ENCODE measurements at regions not wholly inside any gene's neighbourhood (a gene's known extent, or its start where the extent isn't known, plus 50 kb on each side); places are given as distances from the start of the nearest gene placed in this dataset.
"Not testable (repeated sequence)": the region's sequence is repeated elsewhere in the genome, so short reads cannot be mapped to it uniquely, and the experiment has no call there.

- Histone ChIP-seq H3K27ac (no peak overlapping the region), H3K4me1 (replicated peaks in 1 of 2) (no peaks in the 10 kb centered on the region), H3K4me3 (no peak overlapping the region)
- WGBS, 10 experiments, result 64 to 100% (median 86%) methylated on average over 2 to 3 of the region's 4 CpGs; no CpG with 5 or more reads in 2 of the 10 experiments
- in situ Hi-C loops (cut with MboI; ENCODE audit: low pct_unique_long_range_greater_than_20kb in 2 of 9, low sequenced_read_pairs in 9 of 9, unreplicated experiment in 9 of 9), result no loop called here
- ATAC-seq (replicated peaks in 6 of 8), result no peak
Observed at GRCh38 chr6:126718600-126719327, 378.8 kb downstream of the CENPW start.

DNA sequence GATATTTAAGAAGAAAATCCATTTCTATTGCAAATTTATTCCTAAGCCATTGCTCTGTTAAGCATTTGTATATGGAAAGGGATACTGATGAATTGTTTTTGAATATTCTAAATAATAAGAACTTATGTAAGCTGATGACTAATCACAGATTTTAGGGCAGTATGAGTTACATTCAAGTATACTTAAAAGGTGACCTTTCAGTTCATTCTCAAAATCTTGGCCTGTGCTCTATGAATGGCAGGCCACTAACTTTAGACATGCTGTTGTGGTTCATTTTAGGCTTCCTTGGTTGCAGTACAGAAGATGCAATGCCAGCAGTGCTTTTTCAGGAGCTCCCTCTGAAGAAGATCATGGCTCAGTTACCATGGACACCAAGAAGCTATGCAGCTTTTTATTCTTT, 380.4 kb downstream of the CENPW start:
- Histone ChIP-seq H3K4me3 (no peak overlapping the region), H3K27ac (no peak overlapping the region), H3K4me1 (replicated peaks in 1 of 2) (no peaks in the 10 kb centered on the region)
- in situ Hi-C loops (cut with MboI; ENCODE audit: low pct_unique_long_range_greater_than_20kb in 2 of 9, low sequenced_read_pairs in 9 of 9, unreplicated experiment in 9 of 9), result no loop called here
- peak in 2 of 8 experiments; percentile 66 to 79 for ATAC-seq (replicated peaks in 6 of 8)

DNA sequence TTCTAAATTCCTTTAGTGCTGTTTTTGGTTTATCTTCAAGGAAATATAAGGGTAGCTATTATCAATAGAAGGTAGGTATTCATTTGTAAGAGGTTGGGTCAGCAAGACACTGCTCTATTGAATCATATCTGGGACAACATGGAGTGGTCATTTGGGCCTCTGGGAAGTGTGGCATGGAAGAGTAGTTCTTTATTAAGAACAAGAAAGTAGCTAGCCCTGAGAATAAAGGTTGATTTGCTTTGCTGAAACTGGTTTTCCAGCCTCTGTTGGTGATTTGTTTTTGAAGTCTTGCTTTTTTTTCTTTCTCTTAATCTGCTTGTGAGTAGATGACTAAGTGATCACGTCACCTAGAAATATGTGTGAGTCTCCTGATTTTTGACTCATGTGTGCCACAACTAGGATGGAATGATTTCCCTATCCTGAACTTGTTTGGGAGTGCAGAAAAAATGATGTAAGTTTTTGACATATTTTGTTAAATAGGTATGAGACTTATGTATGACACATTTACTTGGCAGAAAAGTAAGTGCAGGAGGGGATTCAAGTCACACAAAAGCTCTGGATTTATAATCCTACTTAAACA, 381.8 kb downstream of the CENPW start:
- WGBS, 10 experiments, result 0 to 100% (median 92%) methylated on average over 1 of the region's 1 CpG; no CpG with 5 or more reads in 4 of the 10 experiments

GRCh38 chr6:126722411-126722810, 382.5 kb downstream of the CENPW start:
- in situ Hi-C loops (cut with MboI; ENCODE audit: low pct_unique_long_range_greater_than_20kb in 2 of 9, low sequenced_read_pairs in 9 of 9, unreplicated experiment in 9 of 9), result no loop called here
- no peaks in the 10 kb centered on the region for H3K4me1 ChIP-seq (replicated peaks in 1 of 2)
- whole genome bisulfite sequencing, 10 experiments, result 40 to 100% (median 73%) methylated on average over 1 to 2 of the region's 2 CpGs
- no peak overlapping the region for H3K27ac ChIP-seq
- no peak overlapping the region for H3K4me3 ChIP-seq
- no peak for ATAC-seq (replicated peaks in 6 of 8)

More for the DNA sequence above, 381.8 kb downstream of the CENPW start:
- in situ Hi-C loops (cut with MboI; ENCODE audit: low pct_unique_long_range_greater_than_20kb in 2 of 9, low sequenced_read_pairs in 9 of 9, unreplicated experiment in 9 of 9), result no loop called here
- peak in 2 of 8 experiments; percentile 70 to 79 for ATAC-seq (replicated peaks in 6 of 8)
- no peak overlapping the region for H3K4me3 ChIP-seq
- no peak overlapping the region for H3K27ac ChIP-seq
- no peaks in the 10 kb centered on the region for H3K4me1 ChIP-seq (replicated peaks in 1 of 2)

- H3K27ac ChIP-seq, result no peak overlapping the region
- WGBS, 10 experiments, result 19 to 100% (median 94%) methylated on average over 1 to 10 of the region's 10 CpGs; no CpG with 5 or more reads in 1 of the 10 experiments
- H3K4me1 ChIP-seq (replicated peaks in 1 of 2), result no peaks in the 10 kb centered on the region
- ATAC-seq (replicated peaks in 6 of 8), result peak in 1 of 8 experiments; percentile 19
- H3K4me3 ChIP-seq, result no peak overlapping the region
- in situ Hi-C loops (cut with MboI; ENCODE audit: low pct_unique_long_range_greater_than_20kb in 2 of 9, low sequenced_read_pairs in 9 of 9, unreplicated experiment in 9 of 9), result no loop called here
Observed at GRCh38 chr6:126723541-126724170, 383.7 kb downstream of the CENPW start.

- 84 to 100% (median 96%) methylated on average over 1 to 2 of the region's 2 CpGs for WGBS, 10 experiments
- no peak overlapping the region for H3K4me3 ChIP-seq
- in situ Hi-C loops (cut with MboI; ENCODE audit: low pct_unique_long_range_greater_than_20kb in 2 of 9, low sequenced_read_pairs in 9 of 9, unreplicated experiment in 9 of 9), result no loop called here
- no peak for ATAC-seq (replicated peaks in 6 of 8)
- no peak overlapping the region for H3K27ac ChIP-seq
- no peaks in the 10 kb centered on the region for H3K4me1 ChIP-seq (replicated peaks in 1 of 2)
Observed at GRCh38 chr6:126724821-126725220, 384.9 kb downstream of the CENPW start.

DNA sequence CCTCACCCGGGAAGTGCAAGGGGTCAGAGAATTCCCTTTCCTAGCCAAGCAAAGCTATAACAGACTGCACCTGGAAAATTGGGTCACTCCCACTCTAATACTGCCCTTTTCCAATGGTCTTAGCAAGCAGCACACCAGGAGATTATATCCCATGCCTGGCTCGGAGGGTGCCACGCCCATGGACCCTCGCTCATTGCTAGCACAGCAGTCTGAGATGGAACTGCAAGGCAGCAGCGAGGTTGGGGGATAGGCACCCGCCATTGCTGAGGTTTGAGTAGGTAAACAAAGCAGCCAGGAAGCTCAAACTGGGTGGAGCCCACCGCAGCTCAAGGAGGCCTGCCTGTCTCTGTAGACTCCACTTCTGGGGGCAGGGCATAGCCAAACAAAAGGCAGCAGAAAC, 386.5 kb downstream of the CENPW start:
- H3K27ac ChIP-seq; ATAC-seq (replicated peaks in 6 of 8); H3K4me1 ChIP-seq (replicated peaks in 1 of 2); H3K4me3 ChIP-seq; in situ Hi-C loops (cut with MboI; ENCODE audit: low pct_unique_long_range_greater_than_20kb in 2 of 9, low sequenced_read_pairs in 9 of 9, unreplicated experiment in 9 of 9): not testable (repeated sequence)
- 0 to 83% (median 33%) methylated on average over 1 to 6 of the region's 7 CpGs; no CpG with 5 or more reads in 5 of the 10 experiments for WGBS, 10 experiments

DNA sequence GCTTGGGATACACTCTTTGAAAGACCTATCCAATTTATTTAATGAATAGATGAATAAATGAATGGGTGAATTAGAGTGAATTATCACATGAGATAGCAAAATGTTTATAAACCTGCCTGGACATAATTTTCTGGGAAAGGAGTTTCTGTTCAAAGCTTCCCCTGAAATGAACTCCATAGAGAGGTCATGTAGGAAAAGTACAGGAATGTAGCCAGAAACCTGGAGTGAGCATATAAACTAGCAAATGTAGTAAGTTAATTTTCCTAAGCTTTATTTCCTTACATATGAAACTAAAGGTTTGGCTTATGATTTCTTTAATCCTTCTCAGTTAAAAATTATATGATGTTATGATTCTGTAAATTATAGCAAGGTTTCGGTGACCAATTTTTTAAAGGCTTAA, 380.3 kb upstream of the RSPO3 start:
- ATAC-seq (replicated peaks in 6 of 8), result no peak
- Histone ChIP-seq H3K27ac (no peak overlapping the region), H3K4me1 (replicated peaks in 1 of 2) (no peaks in the 10 kb centered on the region), H3K4me3 (no peak overlapping the region)
- in situ Hi-C loops (cut with MboI; ENCODE audit: low pct_unique_long_range_greater_than_20kb in 2 of 9, low sequenced_read_pairs in 9 of 9, unreplicated experiment in 9 of 9), result no loop called here
- 35 to 100% (median 90%) methylated on average over 1 of the region's 1 CpG for WGBS, 10 experiments

DNA sequence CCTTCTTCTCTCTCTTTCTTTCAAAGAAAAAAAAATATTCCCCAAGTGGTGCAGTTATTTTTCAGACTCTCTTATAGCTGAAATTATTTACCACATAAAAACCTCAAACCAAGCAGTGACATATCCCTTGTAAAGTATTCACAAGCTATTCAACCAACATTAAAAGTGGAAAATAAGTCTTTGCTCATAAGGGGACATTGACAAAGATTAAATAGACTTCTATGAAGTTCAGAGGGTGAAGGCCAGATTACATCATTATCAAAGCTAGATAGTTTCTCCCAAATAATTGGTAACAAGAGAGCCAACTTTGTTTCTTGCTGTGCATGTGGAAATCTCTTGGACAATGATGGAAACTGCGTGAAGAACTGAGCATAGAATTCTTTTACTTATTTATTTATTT, 379.8 kb upstream of the RSPO3 start:
- 17 to 100% (median 83%) methylated on average over 1 of the region's 1 CpG; no CpG with 5 or more reads in 2 of the 10 experiments for WGBS, 10 experiments
- Histone ChIP-seq H3K4me1 (replicated peaks in 1 of 2) (no peaks in the 10 kb centered on the region), H3K4me3 (no peak overlapping the region), H3K27ac (no peak overlapping the region)
- in situ Hi-C loops (cut with MboI; ENCODE audit: low pct_unique_long_range_greater_than_20kb in 2 of 9, low sequenced_read_pairs in 9 of 9, unreplicated experiment in 9 of 9), result no loop called here
- no peak for ATAC-seq (replicated peaks in 6 of 8)

GRCh38 chr6:126743076-126743475, 375.4 kb upstream of the RSPO3 start:
- ATAC-seq (replicated peaks in 6 of 8), result no peak
- in situ Hi-C loops (cut with MboI; ENCODE audit: low pct_unique_long_range_greater_than_20kb in 2 of 9, low sequenced_read_pairs in 9 of 9, unreplicated experiment in 9 of 9), result no loop called here
- no peak overlapping the region for H3K27ac ChIP-seq
- no peak overlapping the region for H3K4me3 ChIP-seq
- 80 to 100% (median 83%) methylated on average over 1 to 3 of the region's 3 CpGs; no CpG with 5 or more reads in 5 of the 10 experiments for WGBS, 10 experiments
- H3K4me1 ChIP-seq (replicated peaks in 1 of 2), result no peaks in the 10 kb centered on the region

- Histone ChIP-seq H3K27ac (no peak overlapping the region), H3K4me1 (replicated peaks in 1 of 2) (no peaks in the 10 kb centered on the region), H3K4me3 (no peak overlapping the region)
- 5 to 86% (median 68%) methylated on average over 1 to 4 of the region's 4 CpGs for WGBS, 10 experiments
- in situ Hi-C loops (cut with MboI; ENCODE audit: low pct_unique_long_range_greater_than_20kb in 2 of 9, low sequenced_read_pairs in 9 of 9, unreplicated experiment in 9 of 9), result no loop called here
- peak in 3 of 8 experiments; percentile 91 to 95 (median 92) for ATAC-seq (replicated peaks in 6 of 8)
Observed at GRCh38 chr6:126747728-126748540, 370.5 kb upstream of the RSPO3 start.

- Histone ChIP-seq H3K4me1 (replicated peaks in 1 of 2) (no peaks in the 10 kb centered on the region), H3K27ac (no peak overlapping the region), H3K4me3 (no peak overlapping the region)
- in situ Hi-C loops (cut with MboI; ENCODE audit: low pct_unique_long_range_greater_than_20kb in 2 of 9, low sequenced_read_pairs in 9 of 9, unreplicated experiment in 9 of 9), result no loop called here
- no peak for ATAC-seq (replicated peaks in 6 of 8)
- WGBS, 10 experiments, result 0 to 100% (median 94%) methylated on average over 1 of the region's 1 CpG; no CpG with 5 or more reads in 1 of the 10 experiments
Observed at GRCh38 chr6:126753606-126754005, 364.9 kb upstream of the RSPO3 start.

GRCh38 chr6:126761854-126762253, 356.6 kb upstream of the RSPO3 start:
- no peak for ATAC-seq (replicated peaks in 6 of 8)
- no peak overlapping the region for H3K4me3 ChIP-seq
- H3K27ac ChIP-seq, result no peak overlapping the region
- in situ Hi-C loops (cut with MboI; ENCODE audit: low pct_unique_long_range_greater_than_20kb in 2 of 9, low sequenced_read_pairs in 9 of 9, unreplicated experiment in 9 of 9), result no loop called here
- no peaks in the 10 kb centered on the region for H3K4me1 ChIP-seq (replicated peaks in 1 of 2)
- WGBS, 10 experiments, result 20 to 96% (median 82%) methylated on average over 1 to 3 of the region's 3 CpGs; no CpG with 5 or more reads in 2 of the 10 experiments
